NCI-H69 (cell line): ENCODE measurements at regions not wholly inside any gene's neighbourhood (a gene's known extent, or its start where the extent isn't known, plus 50 kb on each side); places are given as distances from the start of the nearest gene placed in this dataset.

Source experiments
- DNase-seq: peaks from one replicate; lab custom pipeline; 2025; lab: John Stamatoyannopoulos, UW

DNA sequence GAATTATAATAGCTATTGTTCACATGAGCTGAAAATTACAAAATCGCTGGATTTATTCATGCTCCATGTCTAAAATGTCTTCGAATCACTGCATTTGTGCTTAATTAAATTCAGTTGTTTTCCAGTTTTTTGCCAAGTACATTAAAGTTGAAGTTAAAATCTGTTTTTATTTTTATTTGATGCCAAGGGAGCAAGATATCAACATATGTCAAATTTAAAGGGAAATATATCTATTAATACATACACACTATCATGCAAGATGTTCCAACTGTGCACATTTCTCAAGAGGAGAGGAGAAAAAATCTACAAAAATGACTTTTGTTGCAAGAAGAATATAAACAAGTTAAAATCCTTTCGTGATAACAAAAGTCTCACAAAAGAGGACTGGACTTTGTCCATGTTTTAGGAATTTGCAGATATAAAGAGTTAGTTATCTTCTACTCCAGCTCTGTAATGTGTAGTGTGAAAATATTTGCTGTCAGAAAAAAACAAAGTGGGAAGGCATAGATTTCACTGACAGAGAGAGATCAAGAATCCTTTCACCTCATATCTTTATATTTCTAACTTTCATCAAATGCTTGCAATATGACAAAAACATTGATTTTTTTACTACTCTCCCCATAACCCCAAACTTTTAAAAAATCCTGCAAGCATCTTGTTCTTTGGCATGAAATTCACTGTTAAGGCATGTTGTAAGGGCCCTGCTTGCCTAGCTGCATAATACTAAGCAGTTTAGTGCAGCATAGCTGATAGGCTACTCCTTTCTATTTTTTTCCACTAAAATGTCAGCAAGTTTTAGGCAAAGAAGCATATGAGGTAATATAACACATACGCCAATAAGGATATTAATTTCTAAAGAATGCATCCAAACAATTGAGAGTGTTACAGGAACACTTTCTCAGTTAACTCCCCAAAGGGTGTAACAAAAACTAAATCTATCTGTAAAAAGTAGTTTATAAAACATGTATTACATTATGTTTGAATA, 340.2 kb upstream of the ADAMTS5 start:
- no peak for DNase-seq

DNA sequence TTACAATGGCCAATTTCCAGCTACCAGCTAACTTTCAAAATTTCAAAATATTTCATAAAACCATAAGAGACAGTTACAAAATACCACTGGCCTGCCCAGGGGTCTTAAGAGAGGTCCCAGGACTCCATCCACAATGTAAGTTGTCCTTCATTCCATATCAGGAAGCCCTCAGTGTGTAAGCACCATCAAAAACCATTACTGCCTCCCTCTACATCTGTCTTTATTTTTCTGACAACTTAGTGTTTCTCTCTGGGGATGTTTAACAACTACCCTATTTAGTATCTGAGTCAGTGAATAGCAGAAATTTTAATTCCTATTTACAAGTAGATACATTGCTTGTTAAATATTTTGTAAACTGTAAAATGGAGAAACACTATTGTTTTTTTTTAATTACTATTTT, 339.3 kb upstream of the ADAMTS5 start:
- DNase-seq: no peak

- DNase-seq: no peak
Observed at GRCh38 chr21:27301220-27301619, 334.3 kb upstream of the ADAMTS5 start.

DNA sequence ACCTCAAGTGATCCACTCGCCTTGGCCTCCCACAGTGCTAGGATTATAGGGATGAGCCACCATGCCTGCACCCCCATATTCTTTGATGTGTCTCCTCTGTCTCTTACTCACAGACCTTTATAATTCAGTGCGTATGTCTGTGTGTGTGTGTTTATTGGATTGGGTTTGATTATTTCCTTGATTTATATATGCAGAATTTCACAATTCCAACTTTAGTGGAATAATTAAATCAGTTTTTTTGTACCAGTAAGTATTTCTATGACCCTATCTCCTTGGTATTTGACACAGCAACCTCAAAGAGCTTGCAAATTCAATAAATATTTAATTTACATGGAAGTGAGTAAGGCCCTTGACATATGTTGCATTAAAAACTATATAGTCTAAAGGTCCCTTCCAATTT, 333.9 kb upstream of the ADAMTS5 start:
- DNase-seq: no peak

DNA sequence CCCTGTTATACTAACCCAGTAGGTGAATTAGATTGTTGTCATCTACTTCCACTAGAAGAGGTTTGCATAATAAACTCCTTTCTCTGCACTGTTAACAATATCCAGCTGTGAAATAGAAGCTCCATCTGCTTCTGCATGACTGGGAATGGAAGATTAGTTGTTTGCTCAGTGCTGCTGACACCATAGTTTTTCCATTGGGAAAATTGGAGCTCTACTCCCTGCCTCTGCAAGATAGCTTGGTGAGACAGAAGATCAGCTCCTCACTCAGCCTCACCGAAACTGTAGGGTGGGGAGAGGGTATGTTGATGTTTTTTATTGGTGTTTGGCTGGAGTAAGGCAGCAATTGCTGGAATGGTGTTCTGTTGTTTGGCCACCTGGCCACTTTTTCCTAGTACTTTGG, 331.6 kb upstream of the ADAMTS5 start:
- DNase-seq: no peak

GRCh38 chr21:27293239-27293638, 326.4 kb upstream of the ADAMTS5 start:
- DNase-seq: no peak

- DNase-seq: no peak
Observed at GRCh38 chr21:27292783-27293182, 325.9 kb upstream of the ADAMTS5 start.

DNA sequence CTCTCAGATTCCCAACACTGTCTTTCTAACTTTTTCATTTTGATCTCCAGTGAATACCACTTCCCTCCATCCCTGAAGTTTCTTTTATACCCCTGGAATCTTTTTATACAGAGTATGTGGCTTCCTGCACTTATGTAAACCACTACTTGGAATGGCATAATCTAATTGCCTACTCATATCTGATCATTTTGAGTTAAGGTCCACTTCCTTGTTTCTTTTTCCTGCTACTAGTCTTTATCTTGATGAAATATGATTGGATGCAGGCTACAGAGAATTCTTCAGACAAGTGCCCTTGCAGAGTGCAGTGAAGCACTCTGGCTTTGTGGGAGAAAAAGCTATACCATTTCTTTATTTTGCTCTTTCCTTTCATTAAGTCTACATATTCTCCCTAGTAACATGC, 325.3 kb upstream of the ADAMTS5 start:
- DNase-seq: no peak

DNA sequence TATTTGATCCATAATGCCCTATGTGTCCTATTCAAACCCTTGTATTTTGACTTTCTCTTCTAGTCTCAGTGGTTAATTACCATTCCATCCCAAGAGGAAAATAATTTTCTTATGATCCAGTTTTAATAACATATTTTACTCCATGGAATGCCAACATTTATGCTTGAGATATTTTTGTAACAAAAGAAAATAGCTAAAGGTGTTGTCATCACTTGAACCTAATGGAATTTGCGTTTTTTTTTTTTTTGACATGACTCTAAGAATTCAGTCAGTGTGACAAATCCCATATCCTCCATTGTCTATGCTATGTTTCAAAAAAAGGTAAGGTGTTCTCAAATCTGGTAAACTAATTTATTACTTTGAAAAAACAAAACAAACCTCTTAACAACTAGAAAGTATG, 324.1 kb upstream of the ADAMTS5 start:
- DNase-seq: no peak

GRCh38 chr21:27290028-27290427, 323.1 kb upstream of the ADAMTS5 start:
- no peak for DNase-seq

GRCh38 chr21:27286760-27287159, 319.9 kb upstream of the ADAMTS5 start:
- DNase-seq: no peak

DNA sequence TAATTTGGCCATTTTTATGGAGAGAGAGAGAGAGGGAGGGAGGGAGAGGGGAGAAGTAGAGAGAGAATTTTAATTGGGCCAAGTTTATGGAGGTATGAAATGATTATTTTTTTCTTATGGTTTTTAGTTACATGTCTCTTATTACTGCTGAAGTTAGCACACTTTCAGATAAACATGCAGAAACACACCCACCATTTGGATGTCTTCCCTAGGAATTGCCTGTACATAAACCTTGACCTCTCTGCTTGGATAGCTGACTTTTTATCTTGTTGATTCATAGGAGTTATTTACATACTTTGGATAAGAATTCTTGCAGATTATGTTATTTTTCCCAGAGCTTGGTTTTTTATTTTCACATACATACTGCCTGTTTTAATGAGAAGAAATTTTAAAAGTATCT, 310.2 kb upstream of the ADAMTS5 start:
- no peak for DNase-seq

GRCh38 chr21:27275294-27275927, 308.5 kb upstream of the ADAMTS5 start:
- DNase-seq: no peak

DNA sequence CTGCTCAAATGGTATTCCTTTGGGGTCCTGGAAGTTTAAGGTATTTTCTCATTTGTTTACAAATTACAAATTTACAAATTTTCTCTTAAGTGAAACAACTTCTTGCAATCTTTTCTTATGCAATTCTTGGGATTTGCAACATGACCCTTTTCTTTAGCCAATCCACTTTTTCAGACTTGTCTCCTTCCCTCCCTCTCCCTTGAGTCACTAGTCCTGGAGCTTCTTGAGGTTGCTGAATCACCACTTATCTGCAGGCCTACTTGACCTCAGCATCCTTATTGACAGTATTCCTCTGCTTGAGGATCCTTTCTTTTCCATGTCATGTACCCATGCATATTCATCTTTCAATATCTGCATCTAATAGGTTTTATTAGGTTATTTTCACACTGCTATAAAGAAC, 302.8 kb upstream of the ADAMTS5 start:
- DNase-seq: no peak

DNA sequence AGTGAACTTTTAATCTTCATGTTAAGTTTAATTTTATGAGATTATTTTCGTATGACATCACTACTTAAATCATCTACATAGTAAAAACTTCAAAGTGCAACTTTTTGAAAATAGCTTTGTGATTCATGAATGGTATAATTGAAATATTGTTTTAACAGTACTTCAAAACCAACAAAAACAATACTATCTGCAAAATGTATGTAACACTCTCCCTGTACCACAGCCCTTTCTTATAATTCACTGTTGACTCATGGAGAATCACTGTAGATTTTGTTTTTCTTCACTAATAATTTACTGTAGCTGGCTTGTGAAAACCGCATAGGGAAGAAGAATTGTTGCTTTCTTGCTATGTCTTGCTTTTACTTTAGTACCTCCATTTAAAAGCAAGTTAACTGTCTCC, 301.4 kb upstream of the ADAMTS5 start:
- DNase-seq: no peak

DNA sequence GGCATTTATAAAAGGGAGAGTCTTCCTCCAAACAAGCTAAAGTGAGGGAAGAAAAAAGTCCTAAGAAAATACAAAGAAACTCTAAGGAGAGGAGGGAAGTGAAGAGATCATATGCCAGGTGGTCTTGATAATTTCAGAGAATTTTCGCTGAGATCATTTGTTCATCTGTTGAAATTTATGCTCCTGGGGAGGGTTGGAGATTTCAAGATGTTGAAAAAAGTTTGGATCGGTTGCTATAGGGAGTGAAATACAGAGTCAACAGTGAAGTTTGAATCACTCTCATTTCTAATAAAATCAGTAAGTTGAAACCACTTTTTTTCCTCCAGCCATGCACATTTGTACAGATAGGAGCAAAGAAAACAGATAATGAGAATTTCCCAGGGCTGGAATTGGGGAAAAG, 299.1 kb upstream of the ADAMTS5 start:
- no peak for DNase-seq

DNA sequence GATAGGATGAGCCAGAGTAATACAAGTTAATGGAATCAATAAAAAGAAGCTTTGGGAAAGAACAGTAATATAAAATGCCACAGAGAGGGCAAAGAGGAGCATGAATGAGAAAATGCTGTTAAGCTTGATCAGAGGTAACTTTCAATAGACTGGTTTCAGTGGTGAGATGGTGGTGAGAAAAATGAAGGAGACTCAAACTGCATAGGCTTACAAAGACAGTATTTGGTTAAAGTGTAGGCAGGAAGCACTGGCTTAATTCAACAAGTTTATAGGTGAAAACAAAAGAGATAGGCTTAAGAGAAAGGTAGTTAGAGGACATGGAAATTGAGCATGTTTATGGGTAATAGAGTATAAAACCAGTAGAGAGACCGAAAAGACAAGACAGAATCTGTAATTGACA, 298.6 kb upstream of the ADAMTS5 start:
- DNase-seq: no peak

- DNase-seq: no peak
Observed at GRCh38 chr21:27261676-27262075, 294.8 kb upstream of the ADAMTS5 start.

DNA sequence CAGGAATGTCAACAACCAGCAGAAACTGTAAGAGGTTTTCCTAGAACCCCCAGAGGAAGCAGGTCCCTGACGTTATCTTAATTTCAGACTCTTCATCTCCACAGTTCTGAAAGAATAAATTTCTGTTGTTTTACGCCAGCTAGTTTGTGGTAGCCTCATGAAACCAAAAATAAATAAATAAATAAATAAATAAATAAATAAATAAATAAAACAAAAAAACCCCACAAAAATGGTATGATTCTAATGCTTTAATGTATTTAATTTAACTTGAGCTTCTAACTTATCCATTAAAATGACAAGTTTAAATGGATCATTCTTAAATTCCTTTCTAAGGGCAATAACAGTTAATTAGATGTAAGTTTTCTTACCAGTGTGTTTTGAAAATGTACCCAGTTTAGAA, 293.8 kb upstream of the ADAMTS5 start:
- no peak for DNase-seq

DNA sequence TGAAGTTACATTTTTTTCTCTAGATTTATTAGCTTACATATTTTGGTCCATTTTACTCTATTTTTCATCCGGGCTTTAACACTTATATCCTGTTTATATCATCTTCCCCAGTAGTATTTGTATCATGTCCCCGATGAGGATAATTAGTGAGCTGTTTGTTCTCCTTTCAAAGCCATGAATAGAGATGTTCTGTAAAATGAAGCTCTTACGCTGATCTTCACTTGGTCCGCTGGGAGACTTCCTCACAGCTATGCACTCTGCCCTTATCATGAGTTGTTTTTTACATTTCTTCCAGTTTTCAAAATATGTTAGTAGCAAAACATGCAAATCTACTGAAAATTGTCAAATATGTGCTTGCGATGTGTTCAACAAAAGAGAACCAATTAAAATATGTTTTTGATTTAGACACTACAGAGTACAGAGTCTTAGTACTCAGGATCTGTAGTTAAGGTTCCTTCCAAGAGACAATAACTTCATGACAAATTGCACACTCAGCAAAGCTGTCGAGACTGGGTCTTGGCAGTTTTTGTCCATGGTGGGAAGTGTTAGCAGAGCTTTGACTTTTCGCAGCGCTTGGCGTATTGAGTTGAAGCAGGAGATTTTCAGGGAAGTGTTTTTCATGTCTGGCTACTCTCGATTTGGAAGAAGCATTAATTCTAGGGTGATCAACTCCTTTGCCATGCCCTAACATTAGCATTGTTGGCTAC, 292.0 kb upstream of the ADAMTS5 start:
- DNase-seq: no peak

- no peak for DNase-seq
Observed at GRCh38 chr21:27257908-27258556, 291.1 kb upstream of the ADAMTS5 start.

DNA sequence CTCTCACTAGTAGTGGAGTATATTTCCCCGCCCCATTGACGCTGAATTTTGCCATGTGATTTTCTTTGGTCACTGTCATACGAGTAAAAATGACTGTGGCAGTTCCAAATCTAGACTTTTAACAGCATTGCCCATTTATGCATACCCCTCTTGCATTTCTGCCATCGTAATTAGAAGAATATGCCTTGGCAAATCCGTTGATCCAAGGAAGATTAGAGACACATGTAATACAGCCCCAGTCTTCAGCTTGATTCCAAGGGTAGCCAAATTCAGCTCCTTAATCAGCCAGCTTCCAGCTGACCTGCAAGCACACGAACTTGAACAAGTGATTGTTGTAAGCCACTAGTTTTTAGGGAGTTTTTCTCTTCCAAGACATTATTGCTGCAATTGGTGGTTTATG, 290.3 kb upstream of the ADAMTS5 start:
- DNase-seq: no peak
